Hepatocyte (in vitro differentiated cells): ENCODE measurements at regions not wholly inside any gene's neighbourhood (a gene's known extent, or its start where the extent isn't known, plus 50 kb on each side); places are given as distances from the start of the nearest gene placed in this dataset.

Experiments
- DNase-seq: peaks from one replicate; pipeline ENCODE4 v3.0.0-alpha.2; 2016; ENCODE audit warnings: low spot score
- H2AFZ ChIP-seq: fragments of 200-600 bp; sonication (generic); 2 replicates; pipeline ENCODE4 v1.6.0; 2016; ENCODE audit warnings: antibody characterized with exemption, mild to moderate bottlenecking
- H3K27ac ChIP-seq: fragments of 200-600 bp; sonication (generic); 2 replicates; pipeline ENCODE4 v1.5.1; 2016; ENCODE audit warnings: mild to moderate bottlenecking
- H3K27me3 ChIP-seq: fragments of 200-600 bp; sonication (generic); 2 replicates; pipeline ENCODE4 v1.6.1; 2016
- H3K36me3 ChIP-seq: fragments of 200-600 bp; sonication (generic); replicated peaks from 2 replicates; pipeline ENCODE4 v1.5.1; 2016; ENCODE audit warnings: low read depth; ENCODE audit not compliant: insufficient read depth
- H3K4me1 ChIP-seq: fragments of 200-600 bp; sonication (generic); 2 replicates; pipeline ENCODE4 v1.5.1; 2016; ENCODE audit warnings: mild to moderate bottlenecking, moderate library complexity; ENCODE audit not compliant: insufficient read depth
- H3K4me2 ChIP-seq: fragments of 200-600 bp; sonication (generic); 2 replicates; pipeline ENCODE4 v1.6.0; 2016
- H3K4me3 ChIP-seq: fragments of 200-600 bp; sonication (generic); 2 replicates; pipeline ENCODE4 v1.5.1; 2016; ENCODE audit warnings: mild to moderate bottlenecking
- H3K79me2 ChIP-seq: fragments of 200-600 bp; sonication (generic); 2 replicates; pipeline ENCODE4 v1.6.0; 2017; ENCODE audit warnings: mild to moderate bottlenecking
- H3K9me2 ChIP-seq: fragments of 200-600 bp; sonication (generic); replicated peaks from 2 replicates; pipeline ENCODE4 v1.6.0; 2017; ENCODE audit warnings: mild to moderate bottlenecking; ENCODE audit not compliant: insufficient read depth
- H3K9me3 ChIP-seq: fragments of 200-600 bp; sonication (generic); 2 replicates; pipeline ENCODE4 v1.5.1; 2016; ENCODE audit warnings: low read depth, mild to moderate bottlenecking
- H4K20me1 ChIP-seq: fragments of 200-600 bp; sonication (generic); 2 replicates; pipeline ENCODE4 v1.6.0; 2016; ENCODE audit warnings: mild to moderate bottlenecking; ENCODE audit not compliant: insufficient read depth, poor library complexity, severe bottlenecking
- CTCF ChIP-seq: fragments of 200-600 bp; sonication (generic); IDR thresholded peaks from 2 replicates; pipeline ENCODE4 v1.5.1; 2016; ENCODE audit warnings: antibody characterized with exemption, mild to moderate bottlenecking; ENCODE audit not compliant: poor library complexity
- EZH2 ChIP-seq: fragments of 200-600 bp; sonication (generic); IDR thresholded peaks from 2 replicates; pipeline ENCODE4 v1.6.1; 2016; ENCODE audit warnings: antibody characterized with exemption, mild to moderate bottlenecking, borderline replicate concordance
- EZH2phosphoT487 ChIP-seq: fragments of 200-600 bp; sonication (generic); IDR thresholded peaks from one replicate; pipeline ENCODE4 v1.6.1; 2018; ENCODE audit warnings: antibody characterized with exemption, mild to moderate bottlenecking, low read depth, moderate library complexity; ENCODE audit not compliant: unreplicated experiment, severe bottlenecking
- WGBS: methylation state at CpG from one replicate; pipeline ENCODE4 v1.1.6; 2016; ENCODE audit warnings: low lambda C conversion rate; ENCODE audit errors: missing lambda C conversion rate; 5-methylcytosine and 5-hydroxymethylcytosine counted together

- H4K20me1 ChIP-seq = no peaks in the 10 kb centered on the region
- no peak for DNase-seq
- no peak for TF ChIP-seq EZH2
- TF ChIP-seq CTCF = no peak
- TF ChIP-seq EZH2phosphoT487 = no peak
- H3K9me3 ChIP-seq = no peaks in the 10 kb centered on the region
- no peaks in the 10 kb centered on the region for H3K4me1 ChIP-seq
- no peaks in the 10 kb centered on the region for H3K79me2 ChIP-seq
- no peak overlapping the region for H2AFZ ChIP-seq
- WGBS = 76% methylated on average over 16 of the region's 16 CpGs
- H3K27me3 ChIP-seq = no peaks in the 10 kb centered on the region
- H3K27ac ChIP-seq = no peak overlapping the region
- H3K4me3 ChIP-seq = no peak overlapping the region
- H3K36me3 ChIP-seq = no peaks in the 10 kb centered on the region
- no peak overlapping the region for H3K4me2 ChIP-seq
- no peaks in the 10 kb centered on the region for H3K9me2 ChIP-seq
These were observed 528.7 kb upstream of the DPP6 start for GRCh38 chr7:153523320-153524015.

GRCh38 chr7:153524070-153524601 is 528.1 kb upstream of the DPP6 start:
- H3K79me2 ChIP-seq = no peaks in the 10 kb centered on the region
- no peak for DNase-seq
- 42% methylated on average over 9 of the region's 9 CpGs for WGBS

GRCh38 chr7:153529100-153529499 is 523.1 kb upstream of the DPP6 start:
- no peak overlapping the region for H3K4me2 ChIP-seq
- no peaks in the 10 kb centered on the region for H3K4me1 ChIP-seq
- no peaks in the 10 kb centered on the region for H4K20me1 ChIP-seq
- H3K27ac ChIP-seq = no peak overlapping the region
- H3K9me3 ChIP-seq = no peaks in the 10 kb centered on the region
- H3K27me3 ChIP-seq = no peaks in the 10 kb centered on the region
- H3K36me3 ChIP-seq = no peaks in the 10 kb centered on the region
- WGBS = 72% methylated on average over 7 of the region's 7 CpGs
- H2AFZ ChIP-seq = no peak overlapping the region
- no peak for DNase-seq
- no peaks in the 10 kb centered on the region for H3K79me2 ChIP-seq
- no peak overlapping the region for H3K4me3 ChIP-seq
- TF ChIP-seq CTCF (no peak), EZH2 (no peak), EZH2phosphoT487 (no peak)
- no peaks in the 10 kb centered on the region for H3K9me2 ChIP-seq

More at GRCh38 chr7:153524070-153524601, 528.1 kb upstream of the DPP6 start:
- Histone ChIP-seq H3K4me1 (no peaks in the 10 kb centered on the region), H4K20me1 (no peaks in the 10 kb centered on the region), H3K27me3 (no peaks in the 10 kb centered on the region), H3K4me2 (no peak overlapping the region), H3K9me3 (no peaks in the 10 kb centered on the region), H3K27ac (no peak overlapping the region), H2AFZ (no peak overlapping the region), H3K4me3 (no peak overlapping the region), H3K9me2 (no peaks in the 10 kb centered on the region), H3K36me3 (no peaks in the 10 kb centered on the region)
- TF ChIP-seq CTCF (no peak), EZH2 (no peak)
